ENCODE measurements at regions not wholly inside any gene's neighbourhood (a gene's known extent, or its start where the extent isn't known, plus 50 kb on each side); places are given as distances from the start of the nearest gene placed in this dataset.

DNA sequence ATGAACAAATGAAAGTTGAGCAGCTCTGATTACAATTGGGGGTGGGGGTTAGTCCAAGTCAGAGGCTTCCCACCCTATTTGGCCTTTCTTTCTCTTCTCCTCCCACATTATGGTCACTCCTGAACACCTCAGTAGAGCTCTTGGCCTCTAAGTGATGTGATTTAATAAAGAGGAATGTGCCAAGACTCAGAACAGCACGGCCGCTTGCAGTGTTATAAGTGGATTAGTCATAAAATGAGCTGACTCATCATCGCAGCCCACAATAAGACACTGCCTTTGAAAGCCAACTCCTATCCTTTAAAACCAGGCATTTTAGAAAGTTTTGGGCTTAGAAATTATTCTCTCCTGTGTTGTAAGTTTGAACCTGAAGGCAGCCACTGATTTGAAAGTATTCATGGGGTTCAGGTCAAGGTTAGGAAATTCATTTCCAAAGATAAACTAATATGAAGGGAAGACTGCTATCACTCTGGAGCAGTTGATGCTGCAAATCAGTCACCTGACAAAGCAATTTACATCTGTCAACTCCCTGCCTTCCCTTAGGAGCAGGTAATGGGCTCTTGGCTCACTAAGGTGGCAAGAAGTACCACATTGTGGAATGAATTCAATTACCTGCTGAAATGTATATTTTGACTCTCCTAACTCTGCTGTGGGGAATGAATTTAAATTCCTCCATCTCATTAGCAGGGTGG lies 283.6 kb upstream of the NMUR2 start:
- no peaks in the 10 kb centered on the region for H3K36me3 ChIP-seq (ENCODE audit: low read length)
- H3K9me2 ChIP-seq (replicated peaks; ENCODE audit: insufficient read depth, low read length), result no peaks in the 10 kb centered on the region
- no peak overlapping the region for H3K9ac ChIP-seq (ENCODE audit: low read length)
- H3K4me2 ChIP-seq (ENCODE audit: low read depth, low read length, poor library complexity, severe bottlenecking), result no peak overlapping the region
- no peak overlapping the region for H2AFZ ChIP-seq (ENCODE audit: low read depth, low read length, severe bottlenecking)
- H3K27me3 ChIP-seq (ENCODE audit: low read length), result no peaks in the 10 kb centered on the region
- H3K79me2 ChIP-seq (ENCODE audit: insufficient read depth, low read length), result no peaks in the 10 kb centered on the region
- H3K4me3 ChIP-seq (ENCODE audit: insufficient read depth, low read length, poor library complexity, severe bottlenecking), result no peak overlapping the region
- H4K20me1 ChIP-seq (ENCODE audit: low read depth, low read length), result no peaks in the 10 kb centered on the region
- no peak for TF ChIP-seq EZH2phosphoT487 (conservative IDR thresholded peaks at IDR 0.05; ENCODE audit: low read length)
- TF ChIP-seq, protein P1, sequence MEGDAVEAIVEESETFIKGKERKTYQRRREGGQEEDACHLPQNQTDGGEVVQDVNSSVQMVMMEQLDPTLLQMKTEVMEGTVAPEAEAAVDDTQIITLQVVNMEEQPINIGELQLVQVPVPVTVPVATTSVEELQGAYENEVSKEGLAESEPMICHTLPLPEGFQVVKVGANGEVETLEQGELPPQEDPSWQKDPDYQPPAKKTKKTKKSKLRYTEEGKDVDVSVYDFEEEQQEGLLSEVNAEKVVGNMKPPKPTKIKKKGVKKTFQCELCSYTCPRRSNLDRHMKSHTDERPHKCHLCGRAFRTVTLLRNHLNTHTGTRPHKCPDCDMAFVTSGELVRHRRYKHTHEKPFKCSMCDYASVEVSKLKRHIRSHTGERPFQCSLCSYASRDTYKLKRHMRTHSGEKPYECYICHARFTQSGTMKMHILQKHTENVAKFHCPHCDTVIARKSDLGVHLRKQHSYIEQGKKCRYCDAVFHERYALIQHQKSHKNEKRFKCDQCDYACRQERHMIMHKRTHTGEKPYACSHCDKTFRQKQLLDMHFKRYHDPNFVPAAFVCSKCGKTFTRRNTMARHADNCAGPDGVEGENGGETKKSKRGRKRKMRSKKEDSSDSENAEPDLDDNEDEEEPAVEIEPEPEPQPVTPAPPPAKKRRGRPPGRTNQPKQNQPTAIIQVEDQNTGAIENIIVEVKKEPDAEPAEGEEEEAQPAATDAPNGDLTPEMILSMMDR (IDR thresholded peaks at IDR 0.05; ENCODE audit: insufficient read depth, low read length, poor library complexity, severe bottlenecking), result no peak
- H3F3A ChIP-seq (ENCODE audit: insufficient read depth), result no peaks in the 10 kb centered on the region
- no peaks in the 10 kb centered on the region for H3K9me3 ChIP-seq (ENCODE audit: insufficient read depth, low read length)
- H3K27ac ChIP-seq (ENCODE audit: low read depth, low read length), result no peak overlapping the region

DNA sequence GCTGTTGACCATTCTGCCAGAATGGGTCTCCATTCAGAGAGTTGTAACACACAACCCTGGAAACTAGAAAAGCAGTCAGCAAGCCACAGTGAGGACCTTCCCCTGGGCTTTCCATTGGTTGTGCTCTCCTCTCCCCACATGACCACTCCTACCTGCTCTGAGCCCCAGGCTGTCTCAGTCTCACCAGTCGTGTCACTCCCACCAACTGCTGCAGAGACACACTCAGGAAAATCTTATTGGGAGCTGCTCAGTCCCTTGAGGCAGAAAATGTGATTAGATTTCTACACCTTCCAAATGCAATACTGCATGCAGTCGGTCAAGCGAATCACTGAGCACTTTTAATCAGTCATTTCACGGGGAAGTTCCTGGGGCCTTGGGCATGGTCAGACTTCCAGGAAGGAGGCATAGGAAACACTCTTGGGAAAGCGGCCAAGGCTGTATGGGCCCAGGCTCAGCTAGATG lies 284.2 kb upstream of the NMUR2 start:
- Histone ChIP-seq H3K9me2 (replicated peaks; ENCODE audit: insufficient read depth, low read length) (no peaks in the 10 kb centered on the region), H3K4me2 (ENCODE audit: low read depth, low read length, poor library complexity, severe bottlenecking) (no peak overlapping the region), H3K9me3 (ENCODE audit: insufficient read depth, low read length) (no peaks in the 10 kb centered on the region), H3K27me3 (ENCODE audit: low read length) (no peaks in the 10 kb centered on the region), H4K20me1 (ENCODE audit: low read depth, low read length) (no peaks in the 10 kb centered on the region), H3K4me3 (ENCODE audit: insufficient read depth, low read length, poor library complexity, severe bottlenecking) (no peak overlapping the region), H3K9ac (ENCODE audit: low read length) (no peak overlapping the region), H3K27ac (ENCODE audit: low read depth, low read length) (no peak overlapping the region), H3F3A (ENCODE audit: insufficient read depth) (no peaks in the 10 kb centered on the region), H3K36me3 (ENCODE audit: low read length) (no peaks in the 10 kb centered on the region), H3K79me2 (ENCODE audit: insufficient read depth, low read length) (no peaks in the 10 kb centered on the region), H2AFZ (ENCODE audit: low read depth, low read length, severe bottlenecking) (no peak overlapping the region)
- TF ChIP-seq EZH2phosphoT487 (conservative IDR thresholded peaks at IDR 0.05; ENCODE audit: low read length), result no peak
- TF ChIP-seq, protein P1 (IDR thresholded peaks at IDR 0.05; ENCODE audit: insufficient read depth, low read length, poor library complexity, severe bottlenecking), result no peak

DNA sequence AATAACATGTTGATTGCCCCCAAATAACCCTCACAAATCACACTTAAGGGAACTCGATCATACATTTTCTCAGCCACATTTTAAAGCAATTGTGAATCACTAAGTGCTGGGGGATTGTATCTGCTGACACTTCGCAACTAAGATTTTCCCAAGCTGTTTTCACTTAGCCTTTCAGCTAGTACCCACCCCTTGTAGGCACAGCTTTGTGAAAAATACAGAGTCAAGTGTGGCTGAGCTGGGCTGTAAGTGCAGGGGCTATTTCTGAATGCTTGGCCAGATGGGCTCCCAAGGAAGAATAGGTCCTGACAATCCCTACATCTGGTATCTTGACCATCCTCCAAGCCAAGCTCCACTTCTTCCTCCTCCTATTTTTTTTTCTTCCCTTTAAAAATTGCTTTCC lies 289.2 kb upstream of the NMUR2 start:
- H3K9me2 ChIP-seq (replicated peaks; ENCODE audit: insufficient read depth, low read length), result no peaks in the 10 kb centered on the region
- H3K36me3 ChIP-seq (ENCODE audit: low read length), result no peaks in the 10 kb centered on the region
- H3K27ac ChIP-seq (ENCODE audit: low read depth, low read length), result no peak overlapping the region
- no peak overlapping the region for H3K4me2 ChIP-seq (ENCODE audit: low read depth, low read length, poor library complexity, severe bottlenecking)
- H4K20me1 ChIP-seq (ENCODE audit: low read depth, low read length), result no peaks in the 10 kb centered on the region
- no peaks in the 10 kb centered on the region for H3K79me2 ChIP-seq (ENCODE audit: insufficient read depth, low read length)
- TF ChIP-seq, protein P1 (IDR thresholded peaks at IDR 0.05; ENCODE audit: insufficient read depth, low read length, poor library complexity, severe bottlenecking), result no peak
- no peak for TF ChIP-seq EZH2phosphoT487 (conservative IDR thresholded peaks at IDR 0.05; ENCODE audit: low read length)
- no peaks in the 10 kb centered on the region for H3K9me3 ChIP-seq (ENCODE audit: insufficient read depth, low read length)
- no peaks in the 10 kb centered on the region for H3F3A ChIP-seq (ENCODE audit: insufficient read depth)
- no peak overlapping the region for H3K4me3 ChIP-seq (ENCODE audit: insufficient read depth, low read length, poor library complexity, severe bottlenecking)
- H3K9ac ChIP-seq (ENCODE audit: low read length), result no peak overlapping the region
- no peak overlapping the region for H2AFZ ChIP-seq (ENCODE audit: low read depth, low read length, severe bottlenecking)
- no peaks in the 10 kb centered on the region for H3K27me3 ChIP-seq (ENCODE audit: low read length)

Measured in SU-DHL-6 (cell line).